ENCODE measurements at regions not wholly inside any gene's neighbourhood (a gene's known extent, or its start where the extent isn't known, plus 50 kb on each side); places are given as distances from the start of the nearest gene placed in this dataset.

DNA sequence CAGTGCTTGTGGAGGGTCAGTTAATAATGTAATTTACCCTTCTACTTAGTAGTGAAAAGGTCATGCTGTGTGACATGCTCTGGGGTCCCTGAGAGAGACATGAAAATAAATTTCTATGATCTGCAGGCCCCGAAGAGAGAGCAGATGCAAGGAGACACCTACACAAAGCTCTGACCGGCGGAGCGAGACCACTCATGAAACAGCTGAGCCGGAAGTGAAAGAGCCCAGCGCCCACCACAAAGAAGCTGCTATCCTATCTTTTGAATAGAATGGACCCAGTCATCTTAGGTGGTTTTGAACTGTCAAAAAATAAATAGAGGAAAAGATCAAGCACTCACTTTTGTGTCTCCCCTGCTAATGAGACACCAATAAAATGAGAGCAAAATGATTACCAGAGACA, 190.0 kb downstream of the MED10 start:
- no peak overlapping the region for H3K4me3 ChIP-seq (ENCODE audit: control insufficient read depth, low read depth, low read length)
- DNase-seq (ENCODE audit: low read depth), result no peak
- TF ChIP-seq, protein P1, sequence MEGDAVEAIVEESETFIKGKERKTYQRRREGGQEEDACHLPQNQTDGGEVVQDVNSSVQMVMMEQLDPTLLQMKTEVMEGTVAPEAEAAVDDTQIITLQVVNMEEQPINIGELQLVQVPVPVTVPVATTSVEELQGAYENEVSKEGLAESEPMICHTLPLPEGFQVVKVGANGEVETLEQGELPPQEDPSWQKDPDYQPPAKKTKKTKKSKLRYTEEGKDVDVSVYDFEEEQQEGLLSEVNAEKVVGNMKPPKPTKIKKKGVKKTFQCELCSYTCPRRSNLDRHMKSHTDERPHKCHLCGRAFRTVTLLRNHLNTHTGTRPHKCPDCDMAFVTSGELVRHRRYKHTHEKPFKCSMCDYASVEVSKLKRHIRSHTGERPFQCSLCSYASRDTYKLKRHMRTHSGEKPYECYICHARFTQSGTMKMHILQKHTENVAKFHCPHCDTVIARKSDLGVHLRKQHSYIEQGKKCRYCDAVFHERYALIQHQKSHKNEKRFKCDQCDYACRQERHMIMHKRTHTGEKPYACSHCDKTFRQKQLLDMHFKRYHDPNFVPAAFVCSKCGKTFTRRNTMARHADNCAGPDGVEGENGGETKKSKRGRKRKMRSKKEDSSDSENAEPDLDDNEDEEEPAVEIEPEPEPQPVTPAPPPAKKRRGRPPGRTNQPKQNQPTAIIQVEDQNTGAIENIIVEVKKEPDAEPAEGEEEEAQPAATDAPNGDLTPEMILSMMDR (IDR thresholded peaks at IDR 0.05; ENCODE audit: control insufficient read depth, insufficient read depth, low read depth, low read length, missing control alignments), result no peak

DNA sequence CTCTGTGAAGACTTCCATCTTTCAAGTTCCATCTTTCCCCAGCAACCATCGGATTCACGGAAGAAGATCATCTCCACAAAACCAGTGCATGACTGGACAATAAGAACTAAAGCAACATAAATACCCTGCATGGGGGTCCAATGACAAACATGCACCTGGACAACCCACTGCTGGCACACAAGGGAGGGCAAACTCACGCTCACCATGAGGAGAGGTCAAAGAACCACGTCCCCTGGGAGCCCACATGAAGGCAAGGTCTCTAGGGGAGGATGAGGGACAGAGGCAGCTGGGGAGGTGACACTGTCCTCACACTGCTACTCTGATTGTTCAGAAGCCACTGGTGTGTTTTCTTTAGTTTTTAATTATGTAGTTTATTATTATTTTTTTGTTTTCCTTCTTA, 190.8 kb downstream of the MED10 start:
- TF ChIP-seq, protein P1 (IDR thresholded peaks at IDR 0.05; ENCODE audit: control insufficient read depth, insufficient read depth, low read depth, low read length, missing control alignments), result no peak
- no peak overlapping the region for H3K4me3 ChIP-seq (ENCODE audit: control insufficient read depth, low read depth, low read length)
- DNase-seq (ENCODE audit: low read depth), result no peak

DNA sequence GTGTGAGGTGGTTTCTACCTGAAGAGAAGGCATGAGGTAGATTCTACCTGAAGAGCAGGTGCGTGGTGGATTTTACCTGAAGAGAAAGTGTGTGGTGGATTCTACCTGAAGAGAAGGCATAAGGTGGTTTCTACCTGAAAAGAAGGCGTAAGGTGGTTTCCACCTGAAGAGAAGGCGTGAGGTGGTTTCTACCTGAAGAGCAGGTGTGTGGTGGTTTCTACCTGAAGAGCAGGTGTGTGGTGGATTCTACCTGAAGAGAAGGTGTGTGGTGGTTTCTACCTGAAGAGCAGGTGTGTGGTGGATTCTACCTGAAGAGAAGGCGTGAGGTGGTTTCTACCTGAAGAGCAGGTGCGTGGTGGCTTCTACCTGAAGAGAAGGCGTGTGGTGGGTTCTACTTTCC, 192.8 kb downstream of the MED10 start:
- DNase-seq (ENCODE audit: low read depth), result no peak
- TF ChIP-seq, protein P1 (IDR thresholded peaks at IDR 0.05; ENCODE audit: control insufficient read depth, insufficient read depth, low read depth, low read length, missing control alignments), result no peak
- H3K4me3 ChIP-seq (ENCODE audit: control insufficient read depth, low read depth, low read length), result no peak overlapping the region

- TF ChIP-seq, protein P1 (IDR thresholded peaks at IDR 0.05; ENCODE audit: control insufficient read depth, insufficient read depth, low read depth, low read length, missing control alignments), result no peak
- no peak overlapping the region for H3K4me3 ChIP-seq (ENCODE audit: control insufficient read depth, low read depth, low read length)
- no peak for DNase-seq (ENCODE audit: low read depth)
Observed at GRCh38 chr5:6184481-6184880, 193.9 kb downstream of the MED10 start.

- no peak for DNase-seq (ENCODE audit: low read depth)
- TF ChIP-seq, protein P1 (IDR thresholded peaks at IDR 0.05; ENCODE audit: control insufficient read depth, insufficient read depth, low read depth, low read length, missing control alignments), result no peak
Observed at GRCh38 chr5:6183391-6184390, 194.7 kb downstream of the MED10 start.

DNA sequence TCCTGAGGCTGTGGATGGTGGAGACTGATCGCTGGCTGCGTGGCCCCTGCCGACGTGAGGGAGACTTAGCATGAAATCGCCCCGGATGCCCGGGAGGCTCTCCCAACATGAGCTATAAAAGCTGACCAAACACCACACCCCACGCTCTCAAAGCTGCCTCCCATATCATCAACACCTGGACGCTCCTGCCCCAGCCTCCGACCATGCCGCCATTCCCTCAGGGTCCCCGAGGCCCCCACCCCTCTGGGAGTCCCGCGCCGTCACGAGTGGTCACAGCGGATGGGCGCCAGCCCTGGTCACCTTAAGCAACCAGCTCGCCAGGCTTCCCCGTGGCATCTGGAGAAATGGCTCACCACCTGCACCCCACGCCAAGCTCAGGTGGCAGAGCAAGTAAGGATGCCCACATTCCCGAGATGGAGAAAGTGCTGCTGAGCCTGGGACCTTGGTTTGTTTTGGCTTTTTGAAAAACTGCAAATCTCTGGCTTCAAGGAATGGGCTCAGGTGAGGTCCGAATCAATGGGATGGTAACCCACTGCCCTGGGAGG, 196.0 kb downstream of the MED10 start:
- TF ChIP-seq, protein P1 (IDR thresholded peaks at IDR 0.05; ENCODE audit: control insufficient read depth, insufficient read depth, low read depth, low read length, missing control alignments), result no peak
- no peak overlapping the region for H3K4me3 ChIP-seq (ENCODE audit: control insufficient read depth, low read depth, low read length)
- no peak for DNase-seq (ENCODE audit: low read depth)

More at GRCh38 chr5:6183391-6184390, 194.7 kb downstream of the MED10 start:
- no peak overlapping the region for H3K4me3 ChIP-seq (ENCODE audit: control insufficient read depth, low read depth, low read length)

Data from AG09309 (cell line).